ENCODE measurements at regions not wholly inside any gene's neighbourhood (a gene's known extent, or its start where the extent isn't known, plus 50 kb on each side); places are given as distances from the start of the nearest gene placed in this dataset.
"Not testable (repeated sequence)": the region's sequence is repeated elsewhere in the genome, so short reads cannot be mapped to it uniquely, and the experiment has no call there.

GRCh38 chr1:182221990-182222389 lies 160.5 kb upstream of the ZNF648 start:
- H3K4me3 ChIP-seq (replicated peaks in 1 of 3; ENCODE audit: insufficient read depth in 1 of 3, low read depth in 2 of 3, low read length in 3 of 3); H2AFZ ChIP-seq (ENCODE audit: low read length); H4K20me1 ChIP-seq (ENCODE audit: insufficient read depth, low read length); H3K9ac ChIP-seq (ENCODE audit: insufficient read depth, low read depth, low read length); H3K36me3 ChIP-seq (replicated peaks in 1 of 2; ENCODE audit: control insufficient read depth in 1 of 2, insufficient read depth in 2 of 2, low read length in 2 of 2); intact Hi-C loops (cut with micrococcal nuclease; ENCODE audit: unreplicated experiment); FAIRE-seq; DNase-seq (ENCODE audit: low spot score); H3K79me2 ChIP-seq (ENCODE audit: insufficient read depth, low read length); H3K4me2 ChIP-seq (ENCODE audit: low read depth, low read length); POLR2A ChIA-PET; H3K27me3 ChIP-seq (ENCODE audit: control insufficient read depth in 1 of 2, insufficient read depth in 2 of 2, low read length in 2 of 2); H3K9me3 ChIP-seq (ENCODE audit: low read length); in situ Hi-C loops (cut with HindIII; ENCODE audit: extremely low pct_ligation_motif_present, low pct_unique_long_range_greater_than_20kb); BruUV-seq (replicated peaks); CTCF ChIA-PET (ENCODE audit: low intra/inter-chr PET ratio, low total read pairs); H3K27ac ChIP-seq (ENCODE audit: extremely low read length, insufficient read depth, low read length); ATAC-seq: not testable (repeated sequence)
- TF ChIP-seq ZFP90 (CRISPR knock-in tag; IDR thresholded peaks at IDR 0.05; ENCODE audit: borderline replicate concordance), result peak; percentile 97; the same call in 1 of the 2 replicates
- H3K4me1 ChIP-seq (ENCODE audit: insufficient read depth, low read length), result 0 out of 2 replicates have a peak, but pooled peaks cover 15% of the 10 kb centered on the region
- 31% methylated on average over 2 of the region's 2 CpGs for WGBS (ENCODE audit: low lambda C conversion rate)

- H4K20me1 ChIP-seq (ENCODE audit: insufficient read depth, low read length); ATAC-seq; H3K36me3 ChIP-seq (replicated peaks in 1 of 2; ENCODE audit: control insufficient read depth in 1 of 2, insufficient read depth in 2 of 2, low read length in 2 of 2); POLR2A ChIA-PET; H3K9ac ChIP-seq (ENCODE audit: insufficient read depth, low read depth, low read length); H3K27ac ChIP-seq (ENCODE audit: extremely low read length, insufficient read depth, low read length); BruUV-seq (replicated peaks); H3K4me3 ChIP-seq (replicated peaks in 1 of 3; ENCODE audit: insufficient read depth in 1 of 3, low read depth in 2 of 3, low read length in 3 of 3); H3K79me2 ChIP-seq (ENCODE audit: insufficient read depth, low read length); FAIRE-seq; H2AFZ ChIP-seq (ENCODE audit: low read length); intact Hi-C loops (cut with micrococcal nuclease; ENCODE audit: unreplicated experiment); in situ Hi-C loops (cut with HindIII; ENCODE audit: extremely low pct_ligation_motif_present, low pct_unique_long_range_greater_than_20kb); H3K27me3 ChIP-seq (ENCODE audit: control insufficient read depth in 1 of 2, insufficient read depth in 2 of 2, low read length in 2 of 2); DNase-seq (ENCODE audit: low spot score); CTCF ChIA-PET (ENCODE audit: low intra/inter-chr PET ratio, low total read pairs); H3K9me3 ChIP-seq (ENCODE audit: low read length); H3K4me2 ChIP-seq (ENCODE audit: low read depth, low read length); TF ChIP-seq SOX6, SOX13, FOXP1 (IDR thresholded peaks at IDR 0.05): not testable (repeated sequence)
- 0 out of 2 replicates have a peak, but pooled peaks cover 15% of the 10 kb centered on the region for H3K4me1 ChIP-seq (ENCODE audit: insufficient read depth, low read length)
- peak; percentile 67; the same call in 1 of the 2 replicates for TF ChIP-seq SOX6 (CRISPR knock-in tag; IDR thresholded peaks at IDR 0.05)
- TF ChIP-seq ARID5B (CRISPR knock-in tag; IDR thresholded peaks at IDR 0.05), result peak; percentile 62
- TF ChIP-seq SOX13 (CRISPR knock-in tag; conservative IDR thresholded peaks at IDR 0.05 in 1 of 2, IDR thresholded peaks at IDR 0.05 in 1 of 2), result peak in 1 of 2 experiments; percentile 44; a peak in 1 of 4 replicates
- TF ChIP-seq SOX5 (CRISPR knock-in tag; IDR thresholded peaks at IDR 0.05; ENCODE audit: borderline replicate concordance), result peak; percentile 13; the same call in 1 of the 2 replicates
- peak; percentile 47; the same call in 1 of the 2 replicates for TF ChIP-seq TCF7 (IDR thresholded peaks at IDR 0.05; ENCODE audit: low read depth)
- TF ChIP-seq GATAD2A (CRISPR knock-in tag; IDR thresholded peaks at IDR 0.05), result peak; percentile 58
- TF ChIP-seq FOXP1 (CRISPR knock-in tag; IDR thresholded peaks at IDR 0.05), result peak; percentile 10; the same call in 1 of the 2 replicates
- peak; percentile 39; the same call in 1 of the 2 replicates for TF ChIP-seq ISL2 (CRISPR knock-in tag; IDR thresholded peaks at IDR 0.05)
- WGBS (ENCODE audit: low lambda C conversion rate), result 55% methylated on average over 1 of the region's 1 CpG
Observed at GRCh38 chr1:182221367-182221766, 159.9 kb upstream of the ZNF648 start.
